ENCODE measurements at regions not wholly inside any gene's neighbourhood (a gene's known extent, or its start where the extent isn't known, plus 50 kb on each side); places are given as distances from the start of the nearest gene placed in this dataset.

DNA sequence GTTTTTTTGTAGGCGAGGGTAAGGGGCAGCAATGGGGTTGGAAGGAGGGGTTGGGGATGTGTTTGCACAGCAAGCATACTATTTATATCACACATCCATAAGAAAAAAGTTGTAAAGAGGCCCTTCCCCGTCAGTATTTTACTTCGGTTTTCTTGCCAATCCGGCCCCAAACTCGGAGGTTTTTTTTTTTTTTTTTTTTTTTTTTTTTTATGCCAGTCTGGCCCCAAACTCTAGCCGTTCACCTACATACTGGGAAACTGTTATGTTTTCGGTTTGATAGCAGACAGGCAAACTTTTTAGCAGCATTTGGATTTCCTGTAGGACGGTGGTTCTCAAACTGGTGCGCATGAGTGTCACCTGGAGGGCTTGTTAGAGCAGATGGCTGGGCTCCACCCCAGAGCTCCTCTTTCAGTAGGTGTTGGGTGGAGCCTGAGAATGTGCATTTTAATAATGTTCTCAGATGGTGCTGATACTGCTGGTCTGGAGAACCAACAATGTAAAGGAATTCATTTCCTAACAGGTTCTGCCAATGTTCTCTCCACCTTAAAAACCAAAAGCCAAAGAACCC lies 76.5 kb upstream of the ZBED5 start:
- TF ChIP-seq, protein P1, sequence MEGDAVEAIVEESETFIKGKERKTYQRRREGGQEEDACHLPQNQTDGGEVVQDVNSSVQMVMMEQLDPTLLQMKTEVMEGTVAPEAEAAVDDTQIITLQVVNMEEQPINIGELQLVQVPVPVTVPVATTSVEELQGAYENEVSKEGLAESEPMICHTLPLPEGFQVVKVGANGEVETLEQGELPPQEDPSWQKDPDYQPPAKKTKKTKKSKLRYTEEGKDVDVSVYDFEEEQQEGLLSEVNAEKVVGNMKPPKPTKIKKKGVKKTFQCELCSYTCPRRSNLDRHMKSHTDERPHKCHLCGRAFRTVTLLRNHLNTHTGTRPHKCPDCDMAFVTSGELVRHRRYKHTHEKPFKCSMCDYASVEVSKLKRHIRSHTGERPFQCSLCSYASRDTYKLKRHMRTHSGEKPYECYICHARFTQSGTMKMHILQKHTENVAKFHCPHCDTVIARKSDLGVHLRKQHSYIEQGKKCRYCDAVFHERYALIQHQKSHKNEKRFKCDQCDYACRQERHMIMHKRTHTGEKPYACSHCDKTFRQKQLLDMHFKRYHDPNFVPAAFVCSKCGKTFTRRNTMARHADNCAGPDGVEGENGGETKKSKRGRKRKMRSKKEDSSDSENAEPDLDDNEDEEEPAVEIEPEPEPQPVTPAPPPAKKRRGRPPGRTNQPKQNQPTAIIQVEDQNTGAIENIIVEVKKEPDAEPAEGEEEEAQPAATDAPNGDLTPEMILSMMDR (IDR thresholded peaks at IDR 0.05; ENCODE audit: insufficient read depth, low read length): no peak
- TF ChIP-seq, protein P2, sequence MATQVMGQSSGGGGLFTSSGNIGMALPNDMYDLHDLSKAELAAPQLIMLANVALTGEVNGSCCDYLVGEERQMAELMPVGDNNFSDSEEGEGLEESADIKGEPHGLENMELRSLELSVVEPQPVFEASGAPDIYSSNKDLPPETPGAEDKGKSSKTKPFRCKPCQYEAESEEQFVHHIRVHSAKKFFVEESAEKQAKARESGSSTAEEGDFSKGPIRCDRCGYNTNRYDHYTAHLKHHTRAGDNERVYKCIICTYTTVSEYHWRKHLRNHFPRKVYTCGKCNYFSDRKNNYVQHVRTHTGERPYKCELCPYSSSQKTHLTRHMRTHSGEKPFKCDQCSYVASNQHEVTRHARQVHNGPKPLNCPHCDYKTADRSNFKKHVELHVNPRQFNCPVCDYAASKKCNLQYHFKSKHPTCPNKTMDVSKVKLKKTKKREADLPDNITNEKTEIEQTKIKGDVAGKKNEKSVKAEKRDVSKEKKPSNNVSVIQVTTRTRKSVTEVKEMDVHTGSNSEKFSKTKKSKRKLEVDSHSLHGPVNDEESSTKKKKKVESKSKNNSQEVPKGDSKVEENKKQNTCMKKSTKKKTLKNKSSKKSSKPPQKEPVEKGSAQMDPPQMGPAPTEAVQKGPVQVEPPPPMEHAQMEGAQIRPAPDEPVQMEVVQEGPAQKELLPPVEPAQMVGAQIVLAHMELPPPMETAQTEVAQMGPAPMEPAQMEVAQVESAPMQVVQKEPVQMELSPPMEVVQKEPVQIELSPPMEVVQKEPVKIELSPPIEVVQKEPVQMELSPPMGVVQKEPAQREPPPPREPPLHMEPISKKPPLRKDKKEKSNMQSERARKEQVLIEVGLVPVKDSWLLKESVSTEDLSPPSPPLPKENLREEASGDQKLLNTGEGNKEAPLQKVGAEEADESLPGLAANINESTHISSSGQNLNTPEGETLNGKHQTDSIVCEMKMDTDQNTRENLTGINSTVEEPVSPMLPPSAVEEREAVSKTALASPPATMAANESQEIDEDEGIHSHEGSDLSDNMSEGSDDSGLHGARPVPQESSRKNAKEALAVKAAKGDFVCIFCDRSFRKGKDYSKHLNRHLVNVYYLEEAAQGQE (IDR thresholded peaks at IDR 0.05; ENCODE audit: insufficient replicate concordance, low read depth): no peak

All from HL-60 (cell line).